IPS-18c (cell line): ENCODE measurements at regions not wholly inside any gene's neighbourhood (a gene's known extent, or its start where the extent isn't known, plus 50 kb on each side); places are given as distances from the start of the nearest gene placed in this dataset.
"Not testable (repeated sequence)": the region's sequence is repeated elsewhere in the genome, so short reads cannot be mapped to it uniquely, and the experiment has no call there.

Experiments
- H3K4me3 ChIP-seq: 2 replicates; pipeline ENCODE4 v1.7.0; 2013; ENCODE audit warnings: low read depth, mild to moderate bottlenecking, low read length, moderate library complexity; ENCODE audit not compliant: insufficient read depth
- H3K9me3 ChIP-seq: one replicate; pipeline ENCODE4 v1.6.1; 2013; ENCODE audit warnings: mild to moderate bottlenecking, low read length, moderate library complexity; ENCODE audit not compliant: control insufficient read depth, insufficient read depth

GRCh38 chr5:108696951-108697715 is 50.6 kb upstream of the FER start:
- Histone ChIP-seq H3K4me3 (no peak overlapping the region), H3K9me3 (no peaks in the 10 kb centered on the region)

- no peak overlapping the region for H3K4me3 ChIP-seq
- no peaks in the 10 kb centered on the region for H3K9me3 ChIP-seq
Measured at GRCh38 chr5:108696407-108696806, 51.3 kb upstream of the FER start.

GRCh38 chr5:108688485-108688884 is 59.2 kb upstream of the FER start:
- H3K4me3 ChIP-seq, result no peak overlapping the region
- H3K9me3 ChIP-seq, result no peaks in the 10 kb centered on the region

GRCh38 chr5:108687595-108688200 is 60.0 kb upstream of the FER start:
- Histone ChIP-seq H3K9me3 (no peaks in the 10 kb centered on the region), H3K4me3 (no peak overlapping the region)

- Histone ChIP-seq H3K9me3 (no peaks in the 10 kb centered on the region), H3K4me3 (no peak overlapping the region)
Measured at GRCh38 chr5:108686676-108687075, 61.0 kb upstream of the FER start.

- not testable (repeated sequence) for H3K9me3 ChIP-seq, H3K4me3 ChIP-seq
Measured at GRCh38 chr5:108685448-108686216, 62.1 kb upstream of the FER start.

GRCh38 chr5:108681079-108681921 is 66.4 kb upstream of the FER start:
- Histone ChIP-seq H3K4me3 (no peak overlapping the region), H3K9me3 (no peaks in the 10 kb centered on the region)

- H3K9me3 ChIP-seq, result no peaks in the 10 kb centered on the region
- H3K4me3 ChIP-seq, result no peak overlapping the region
Measured at GRCh38 chr5:108678091-108678490, 69.6 kb upstream of the FER start.

GRCh38 chr5:108675736-108676135 is 72.0 kb upstream of the FER start:
- no peaks in the 10 kb centered on the region for H3K9me3 ChIP-seq
- H3K4me3 ChIP-seq, result no peak overlapping the region

GRCh38 chr5:108672639-108673038 is 75.1 kb upstream of the FER start:
- Histone ChIP-seq H3K4me3 (no peak overlapping the region), H3K9me3 (no peaks in the 10 kb centered on the region)

GRCh38 chr5:108670591-108671289 is 77.0 kb upstream of the FER start:
- Histone ChIP-seq H3K9me3 (no peaks in the 10 kb centered on the region), H3K4me3 (no peak overlapping the region)

- H3K9me3 ChIP-seq, result no peaks in the 10 kb centered on the region
Measured at GRCh38 chr5:108669462-108669861, 78.2 kb upstream of the FER start.

GRCh38 chr5:108661590-108662219 is 86.0 kb upstream of the FER start:
- Histone ChIP-seq H3K9me3 (no peaks in the 10 kb centered on the region), H3K4me3 (no peak overlapping the region)

More at GRCh38 chr5:108669462-108669861, 78.2 kb upstream of the FER start:
- no peak overlapping the region for H3K4me3 ChIP-seq

GRCh38 chr5:108661024-108661423 is 86.7 kb upstream of the FER start:
- H3K4me3 ChIP-seq, result no peak overlapping the region

GRCh38 chr5:108660291-108660690 is 87.4 kb upstream of the FER start:
- H3K9me3 ChIP-seq, result no peaks in the 10 kb centered on the region
- no peak overlapping the region for H3K4me3 ChIP-seq

More at GRCh38 chr5:108661024-108661423, 86.7 kb upstream of the FER start:
- no peaks in the 10 kb centered on the region for H3K9me3 ChIP-seq

GRCh38 chr5:108659531-108659930 is 88.2 kb upstream of the FER start:
- H3K4me3 ChIP-seq, result no peak overlapping the region
- H3K9me3 ChIP-seq, result no peaks in the 10 kb centered on the region
